GM18502 (cell line): ENCODE measurements at regions not wholly inside any gene's neighbourhood (a gene's known extent, or its start where the extent isn't known, plus 50 kb on each side); places are given as distances from the start of the nearest gene placed in this dataset.

Experiments
- ATAC-seq: cut with Tn5 transposase; IDR thresholded peaks from one replicate; pipeline ENCODE4 v1.9.1; 2021; ENCODE audit warnings: mild to moderate bottlenecking; ENCODE audit not compliant: unreplicated experiment, poor library complexity

- no peak for ATAC-seq
Observed at GRCh38 chr20:6579824-6580223, 187.7 kb upstream of the BMP2 start.

GRCh38 chr20:6579417-6579816 is 188.1 kb upstream of the BMP2 start:
- no peak for ATAC-seq

- no peak for ATAC-seq
Observed at GRCh38 chr20:6577451-6577850, 190.0 kb upstream of the BMP2 start.

- ATAC-seq, result no peak
Observed at GRCh38 chr20:6576726-6577125, 190.8 kb upstream of the BMP2 start.

- peak; percentile 67 for ATAC-seq
Observed at GRCh38 chr20:6575912-6576401, 191.5 kb upstream of the BMP2 start.

- ATAC-seq, result no peak
Observed at GRCh38 chr20:6566821-6567220, 200.7 kb upstream of the BMP2 start.

- ATAC-seq, result no peak
Observed at GRCh38 chr20:6562111-6562510, 205.4 kb upstream of the BMP2 start.

- no peak for ATAC-seq
Observed at GRCh38 chr20:6560978-6561377, 206.5 kb upstream of the BMP2 start.

GRCh38 chr20:6559791-6560190 is 207.7 kb upstream of the BMP2 start:
- no peak for ATAC-seq

- no peak for ATAC-seq
Observed at GRCh38 chr20:6558341-6558740, 209.1 kb upstream of the BMP2 start.

- no peak for ATAC-seq
Observed at GRCh38 chr20:6533761-6534479, 233.6 kb upstream of the BMP2 start.

GRCh38 chr20:6533351-6533750 is 234.1 kb upstream of the BMP2 start:
- ATAC-seq, result no peak

GRCh38 chr20:6530779-6531315 is 236.6 kb upstream of the BMP2 start:
- ATAC-seq, result no peak

GRCh38 chr20:6530254-6530653 is 237.2 kb upstream of the BMP2 start:
- no peak for ATAC-seq

- ATAC-seq, result no peak
Observed at GRCh38 chr20:6525447-6526303, 241.8 kb upstream of the BMP2 start.

GRCh38 chr20:6524305-6524704 is 243.2 kb upstream of the BMP2 start:
- ATAC-seq, result no peak

GRCh38 chr20:6519556-6519955 is 247.9 kb upstream of the BMP2 start:
- ATAC-seq, result no peak

- ATAC-seq, result no peak
Observed at GRCh38 chr20:6515261-6515660, 252.2 kb upstream of the BMP2 start.

GRCh38 chr20:6513599-6513998 is 253.9 kb upstream of the BMP2 start:
- no peak for ATAC-seq

GRCh38 chr20:6509374-6509773 is 258.1 kb upstream of the BMP2 start:
- ATAC-seq, result no peak

- no peak for ATAC-seq
Observed at GRCh38 chr20:6506906-6507305, 260.6 kb upstream of the BMP2 start.
